ENCODE measurements at regions not wholly inside any gene's neighbourhood (a gene's known extent, or its start where the extent isn't known, plus 50 kb on each side); places are given as distances from the start of the nearest gene placed in this dataset.

GRCh38 chr20:48564982-48565539, 262.7 kb downstream of the PREX1 start:
- H3K4me2 ChIP-seq (ENCODE audit: low read depth, low read length): no peak overlapping the region
- H3K27ac ChIP-seq (ENCODE audit: extremely low read length, insufficient read depth, low read length): no peak overlapping the region
- POLR2A ChIA-PET: no interaction called here
- no TSS peak for BruUV-seq (replicated peaks)
- H3K9ac ChIP-seq (ENCODE audit: insufficient read depth, low read depth, low read length): no peak overlapping the region
- H3K27me3 ChIP-seq (ENCODE audit: control insufficient read depth in 1 of 2, insufficient read depth in 2 of 2, low read length in 2 of 2): peaks cover 0 to 18% of the 10 kb centered on the region in 2 experiments; a peak in 2 of 5 replicates
- H3K9me3 ChIP-seq (ENCODE audit: low read length): no peaks in the 10 kb centered on the region
- 23% methylated on average over 8 of the region's 8 CpGs for WGBS (ENCODE audit: low lambda C conversion rate)
- intact Hi-C loops (cut with micrococcal nuclease; ENCODE audit: unreplicated experiment) (no loop called here), in situ Hi-C loops (cut with HindIII; ENCODE audit: extremely low pct_ligation_motif_present, low pct_unique_long_range_greater_than_20kb) (no loop called here)
- H3K4me3 ChIP-seq (replicated peaks in 1 of 3; ENCODE audit: insufficient read depth in 1 of 3, low read depth in 2 of 3, low read length in 3 of 3): no peak overlapping the region
- no peak overlapping the region for H2AFZ ChIP-seq (ENCODE audit: low read length)
- FAIRE-seq (no peak), ATAC-seq (no peak), DNase-seq (ENCODE audit: low spot score) (no peak)
- no peaks in the 10 kb centered on the region for H4K20me1 ChIP-seq (ENCODE audit: insufficient read depth, low read length)
- H3K79me2 ChIP-seq (ENCODE audit: insufficient read depth, low read length): no peaks in the 10 kb centered on the region
- H3K4me1 ChIP-seq (ENCODE audit: insufficient read depth, low read length): no peaks in the 10 kb centered on the region
- no peaks in the 10 kb centered on the region for H3K36me3 ChIP-seq (replicated peaks in 1 of 2; ENCODE audit: control insufficient read depth in 1 of 2, insufficient read depth in 2 of 2, low read length in 2 of 2)
- CTCF ChIA-PET (ENCODE audit: low intra/inter-chr PET ratio, low total read pairs): no interaction called here
- TF ChIP-seq CENPX (CRISPR knock-in tag; IDR thresholded peaks at IDR 0.05) (no peak), ZNF746 (CRISPR knock-in tag; IDR thresholded peaks at IDR 0.05) (no peak), ZNF44 (CRISPR knock-in tag; IDR thresholded peaks at IDR 0.05) (no peak), USF2 (IDR thresholded peaks at IDR 0.05; ENCODE audit: low read depth, low read length) (0 out of 2 replicates have a peak, but pooled peaks have one; percentile 15), USF2 (CRISPR knock-in tag; IDR thresholded peaks at IDR 0.05; ENCODE audit: borderline replicate concordance) (no peak), NFYB (CRISPR knock-in tag; IDR thresholded peaks at IDR 0.05) (peak; percentile 22; the same call in 1 of the 2 replicates), MNT (IDR thresholded peaks at IDR 0.05) (0 out of 2 replicates have a peak, but pooled peaks have one; percentile 34), ATRX (CRISPR knock-in tag; IDR thresholded peaks at IDR 0.05; ENCODE audit: borderline replicate concordance) (no peak), NRL (CRISPR knock-in tag; IDR thresholded peaks at IDR 0.05; ENCODE audit: borderline replicate concordance) (no peak), ARID5B (CRISPR knock-in tag; IDR thresholded peaks at IDR 0.05) (no peak), SP2 (CRISPR knock-in tag; IDR thresholded peaks at IDR 0.05) (no peak), ZNF558 (CRISPR knock-in tag; IDR thresholded peaks at IDR 0.05; ENCODE audit: borderline replicate concordance) (no peak), GPBP1L1 (CRISPR knock-in tag; IDR thresholded peaks at IDR 0.05) (no peak), GFI1 (CRISPR knock-in tag; IDR thresholded peaks at IDR 0.05; ENCODE audit: borderline replicate concordance) (no peak), ZFP82 (CRISPR knock-in tag; IDR thresholded peaks at IDR 0.05; ENCODE audit: borderline replicate concordance) (no peak), TMF1 (CRISPR knock-in tag; IDR thresholded peaks at IDR 0.05; ENCODE audit: low read depth) (no peak), XBP1 (CRISPR knock-in tag; IDR thresholded peaks at IDR 0.05) (no peak)
